Stimulated activated CD4-positive, alpha-beta T cell treated with anti-CD3 and anti-CD28 coated beads, TNF-alpha, amount 100 ng/mL, for 1 hour (primary cell): ENCODE measurements at regions not wholly inside any gene's neighbourhood (a gene's known extent, or its start where the extent isn't known, plus 50 kb on each side); places are given as distances from the start of the nearest gene placed in this dataset.

Experiments used
- DNase-seq, 3 donors: peaks; one replicate each; pipeline ENCODE4 v3.0.0-alpha.2; 2020; ENCODE audit warnings: low read depth in 3 of 3, low spot score in 1 of 3

GRCh38 chrX:149992918-149993317 lies 54.6 kb upstream of the EOLA2 start:
- no peak for DNase-seq

GRCh38 chrX:149993989-149994388 lies 55.7 kb upstream of the EOLA2 start:
- no peak for DNase-seq

GRCh38 chrX:149996515-149996914 lies 58.2 kb upstream of the EOLA2 start:
- no peak for DNase-seq

- no peak for DNase-seq
Observed at GRCh38 chrX:150005027-150005426, 66.7 kb upstream of the EOLA2 start.

GRCh38 chrX:150007356-150007755 lies 69.1 kb upstream of the EOLA2 start:
- no peak for DNase-seq

- DNase-seq, result no peak
Observed at GRCh38 chrX:150012647-150013381, 74.5 kb upstream of the EOLA2 start.

GRCh38 chrX:150014525-150014924 lies 76.2 kb upstream of the EOLA2 start:
- no peak for DNase-seq

- no peak for DNase-seq
Observed at GRCh38 chrX:150017868-150018267, 79.6 kb upstream of the EOLA2 start.

- no peak for DNase-seq
Observed at GRCh38 chrX:150018931-150019361, 80.7 kb upstream of the EOLA2 start.

- DNase-seq, result no peak
Observed at GRCh38 chrX:150028692-150029091, 90.4 kb upstream of the EOLA2 start.

- no peak for DNase-seq
Observed at GRCh38 chrX:150032742-150033141, 94.5 kb upstream of the EOLA2 start.

- no peak for DNase-seq
Observed at GRCh38 chrX:150034788-150035187, 96.5 kb upstream of the EOLA2 start.

GRCh38 chrX:150035531-150035930 lies 97.2 kb upstream of the EOLA2 start:
- DNase-seq, result no peak

- DNase-seq, result no peak
Observed at GRCh38 chrX:150036181-150036580, 97.9 kb upstream of the EOLA2 start.

GRCh38 chrX:150036641-150037040 lies 98.3 kb upstream of the EOLA2 start:
- no peak for DNase-seq

GRCh38 chrX:150037041-150037440 lies 98.8 kb upstream of the EOLA2 start:
- DNase-seq, result no peak

GRCh38 chrX:150038315-150038714 lies 100.0 kb upstream of the EOLA2 start:
- DNase-seq, result no peak

- no peak for DNase-seq
Observed at GRCh38 chrX:150038986-150039599, 100.8 kb upstream of the EOLA2 start.

- DNase-seq, result no peak
Observed at GRCh38 chrX:150041208-150041607, 102.9 kb upstream of the EOLA2 start.

- DNase-seq, result no peak
Observed at GRCh38 chrX:150044556-150044955, 106.3 kb upstream of the EOLA2 start.

GRCh38 chrX:150047818-150048217 lies 109.5 kb upstream of the EOLA2 start:
- no peak for DNase-seq

- DNase-seq, result no peak
Observed at GRCh38 chrX:150049647-150050046, 111.4 kb upstream of the EOLA2 start.

- no peak for DNase-seq
Observed at GRCh38 chrX:150050387-150050786, 112.1 kb upstream of the EOLA2 start.
